ENCODE measurements at regions not wholly inside any gene's neighbourhood (a gene's known extent, or its start where the extent isn't known, plus 50 kb on each side); places are given as distances from the start of the nearest gene placed in this dataset.

- TF ChIP-seq GATA2 (IDR thresholded peaks at IDR 0.05; ENCODE audit: low read depth, low read length) (no peak), GATA3 (IDR thresholded peaks at IDR 0.05; ENCODE audit: low read depth, low read length) (no peak)
Observed at GRCh38 chr9:78688796-78689195, 391.9 kb downstream of the PSAT1 start.

Measured in SH-SY5Y (cell line).